GM20431 (cell line): ENCODE measurements at regions not wholly inside any gene's neighbourhood (a gene's known extent, or its start where the extent isn't known, plus 50 kb on each side); places are given as distances from the start of the nearest gene placed in this dataset.

ENCODE experiments used
- in situ Hi-C: fragments of 300-500 bp; cut with MseI, MboI; formaldehyde crosslinking; loops from one replicate; pipeline ENCODE4 v1.15.0; 2020; ENCODE audit warnings: low sequenced_read_pairs; ENCODE audit not compliant: unreplicated experiment

- in situ Hi-C loops = loop anchor here (25.0 kb wide), 2 partner anchors 92 to 317 kb away; partner anchors contain the start of gene RNF38
Measured at GRCh38 chr9:36728651-36729520, 156.2 kb downstream of the MELK start.

- in situ Hi-C loops = loop anchor here (25.0 kb wide), 2 partner anchors 93 to 318 kb away; partner anchors contain the start of gene RNF38
Measured at GRCh38 chr9:36729906-36730305, 157.2 kb downstream of the MELK start.

GRCh38 chr9:36730414-36730813, 157.7 kb downstream of the MELK start:
- in situ Hi-C loops = loop anchor here (25.0 kb wide), 2 partner anchors 93 to 318 kb away; partner anchors contain the start of gene RNF38

GRCh38 chr9:36731068-36731956, 158.6 kb downstream of the MELK start:
- in situ Hi-C loops = loop anchor here (25.0 kb wide), 2 partner anchors 94 to 319 kb away; partner anchors contain the start of gene RNF38

- in situ Hi-C loops = loop anchor here (25.0 kb wide), 2 partner anchors 97 to 322 kb away; partner anchors contain the start of gene RNF38
Measured at GRCh38 chr9:36734737-36735136, 162.0 kb downstream of the MELK start.

- in situ Hi-C loops = loop anchor here (25.0 kb wide), 2 partner anchors 99 to 324 kb away; partner anchors contain the start of gene RNF38
Measured at GRCh38 chr9:36736648-36737047, 164.0 kb downstream of the MELK start.

- in situ Hi-C loops = loop anchor here (25.0 kb wide), 2 partner anchors 101 to 326 kb away; partner anchors contain the start of gene RNF38
Measured at GRCh38 chr9:36738318-36738976, 165.8 kb downstream of the MELK start.

GRCh38 chr9:36739373-36740116, 166.8 kb downstream of the MELK start:
- in situ Hi-C loops = loop anchor here (25.0 kb wide), 2 partner anchors 102 to 327 kb away; partner anchors contain the start of gene RNF38

- in situ Hi-C loops = loop anchor here (25.0 kb wide), 2 partner anchors 105 to 330 kb away; partner anchors contain the start of gene RNF38
Measured at GRCh38 chr9:36742264-36742663, 169.6 kb downstream of the MELK start.

GRCh38 chr9:36744678-36745077, 172.0 kb downstream of the MELK start:
- in situ Hi-C loops = loop anchor here (25.0 kb wide), 2 partner anchors 107 to 332 kb away; partner anchors contain the start of gene RNF38

GRCh38 chr9:36745977-36746376, 173.3 kb downstream of the MELK start:
- in situ Hi-C loops = loop anchor here (25.0 kb wide), 2 partner anchors 109 to 334 kb away; partner anchors contain the start of gene RNF38

GRCh38 chr9:36746415-36746814, 173.7 kb downstream of the MELK start:
- in situ Hi-C loops = loop anchor here (25.0 kb wide), 2 partner anchors 109 to 334 kb away; partner anchors contain the start of gene RNF38

GRCh38 chr9:36748322-36748899, 175.7 kb downstream of the MELK start:
- in situ Hi-C loops = loop anchor here (25.0 kb wide), 2 partner anchors 111 to 336 kb away; partner anchors contain the start of gene RNF38

- in situ Hi-C loops = loop anchor here (25.0 kb wide), 2 partner anchors 112 to 337 kb away; partner anchors contain the start of gene RNF38
Measured at GRCh38 chr9:36749461-36749860, 176.8 kb downstream of the MELK start.

GRCh38 chr9:36750630-36751029, 177.9 kb downstream of the MELK start:
- in situ Hi-C loops = no loop called here

GRCh38 chr9:36755019-36755418, 182.3 kb downstream of the MELK start:
- in situ Hi-C loops = no loop called here

GRCh38 chr9:36759141-36759540, 186.4 kb downstream of the MELK start:
- in situ Hi-C loops = no loop called here

- in situ Hi-C loops = no loop called here
Measured at GRCh38 chr9:36759976-36760375, 187.3 kb downstream of the MELK start.
